Skeletal muscle tissue (tissue), 3 donors: ENCODE measurements at regions not wholly inside any gene's neighbourhood (a gene's known extent, or its start where the extent isn't known, plus 50 kb on each side); places are given as distances from the start of the nearest gene placed in this dataset.

Experiments
- H3K27ac ChIP-seq: one replicate; pipeline ENCODE4 v1.7.0; 2013; ENCODE audit warnings: mild to moderate bottlenecking, low read depth, low read length, inconsistent platforms
- H3K27me3 ChIP-seq, 3 donors: one replicate each; pipeline ENCODE4 v1.7.0; 2013; ENCODE audit warnings: low read length in 3 of 3; ENCODE audit not compliant: control insufficient read depth in 3 of 3, insufficient read depth in 3 of 3
- H3K36me3 ChIP-seq, 3 donors: one replicate each; pipeline ENCODE4 v1.7.0; 2013; ENCODE audit warnings: low read length in 3 of 3; ENCODE audit not compliant: control insufficient read depth in 3 of 3, insufficient read depth in 3 of 3
- H3K4me1 ChIP-seq, 3 donors: one replicate each; pipeline ENCODE4 v1.7.0; 2013; ENCODE audit warnings: low read length in 3 of 3, mild to moderate bottlenecking in 3 of 3; ENCODE audit not compliant: control insufficient read depth in 3 of 3, insufficient read depth in 3 of 3
- H3K4me3 ChIP-seq, 3 donors: one replicate each; pipeline ENCODE4 v1.7.0; 2013; ENCODE audit warnings: low read length in 3 of 3
- H3K9ac ChIP-seq, 3 donors: one replicate each; pipeline ENCODE4 v1.7.0; 2013; ENCODE audit warnings: low read length in 3 of 3, mild to moderate bottlenecking in 3 of 3, moderate library complexity in 2 of 3, low read depth in 1 of 3
- H3K9me3 ChIP-seq, 3 donors: one replicate each; pipeline ENCODE4 v1.7.0; 2013; ENCODE audit warnings: low read length in 3 of 3; ENCODE audit not compliant: control insufficient read depth in 3 of 3
- donor health status: Osteomylitis.

- H3K9ac ChIP-seq, result no peak overlapping the region
- no peak overlapping the region for H3K27ac ChIP-seq
- H3K4me3 ChIP-seq, result no peak overlapping the region
- no peaks in the 10 kb centered on the region for H3K36me3 ChIP-seq
- H3K4me1 ChIP-seq, result no peaks in the 10 kb centered on the region
- no peaks in the 10 kb centered on the region for H3K27me3 ChIP-seq
- no peaks in the 10 kb centered on the region for H3K9me3 ChIP-seq
Measured at GRCh38 chrX:46374371-46374770, 170.8 kb downstream of the ZNF674 start.

GRCh38 chrX:46367491-46367890 lies 177.7 kb downstream of the ZNF674 start:
- Histone ChIP-seq H3K9me3 (no peaks in the 10 kb centered on the region), H3K36me3 (no peaks in the 10 kb centered on the region), H3K27ac (no peak overlapping the region), H3K27me3 (no peaks in the 10 kb centered on the region), H3K4me1 (no peaks in the 10 kb centered on the region), H3K4me3 (no peak overlapping the region), H3K9ac (no peak overlapping the region)

- Histone ChIP-seq H3K27ac (no peak overlapping the region), H3K4me1 (no peaks in the 10 kb centered on the region), H3K4me3 (no peak overlapping the region), H3K27me3 (no peaks in the 10 kb centered on the region), H3K36me3 (no peaks in the 10 kb centered on the region), H3K9me3 (no peaks in the 10 kb centered on the region), H3K9ac (no peak overlapping the region)
Measured at GRCh38 chrX:46366381-46367207, 178.6 kb downstream of the ZNF674 start.

- H3K36me3 ChIP-seq, result no peaks in the 10 kb centered on the region
- H3K27me3 ChIP-seq, result peaks cover 0 to 4% (median 0%) of the 10 kb centered on the region in 3 donors
- no peak overlapping the region for H3K27ac ChIP-seq
- H3K9ac ChIP-seq, result no peak overlapping the region
- H3K9me3 ChIP-seq, result peaks cover 0 to 2% (median 0%) of the 10 kb centered on the region in 3 donors
- no peak overlapping the region for H3K4me3 ChIP-seq
- no peaks in the 10 kb centered on the region for H3K4me1 ChIP-seq
Measured at GRCh38 chrX:46354481-46354880, 190.7 kb downstream of the ZNF674 start.

- H3K27me3 ChIP-seq, result no peaks in the 10 kb centered on the region
- no peaks in the 10 kb centered on the region for H3K4me1 ChIP-seq
- H3K9me3 ChIP-seq, result no peaks in the 10 kb centered on the region
- H3K4me3 ChIP-seq, result no peak overlapping the region
- H3K36me3 ChIP-seq, result no peaks in the 10 kb centered on the region
- H3K27ac ChIP-seq, result no peak overlapping the region
- H3K9ac ChIP-seq, result no peak overlapping the region
Measured at GRCh38 chrX:46341767-46342322, 203.4 kb downstream of the ZNF674 start.

- Histone ChIP-seq H3K27me3 (no peaks in the 10 kb centered on the region), H3K27ac (no peak overlapping the region), H3K4me3 (no peak overlapping the region), H3K36me3 (no peaks in the 10 kb centered on the region), H3K9ac (no peak overlapping the region), H3K9me3 (no peaks in the 10 kb centered on the region), H3K4me1 (no peaks in the 10 kb centered on the region)
Measured at GRCh38 chrX:46340696-46341095, 204.5 kb downstream of the ZNF674 start.

GRCh38 chrX:46333550-46333949 lies 211.7 kb downstream of the ZNF674 start:
- Histone ChIP-seq H3K4me3 (no peak overlapping the region), H3K27me3 (peaks cover 0 to 10% (median 0%) of the 10 kb centered on the region in 3 donors), H3K4me1 (no peaks in the 10 kb centered on the region), H3K36me3 (no peaks in the 10 kb centered on the region), H3K27ac (no peak overlapping the region), H3K9me3 (peaks cover 0 to 2% (median 0%) of the 10 kb centered on the region in 3 donors), H3K9ac (no peak overlapping the region)

GRCh38 chrX:46330981-46331380 lies 214.2 kb downstream of the ZNF674 start:
- Histone ChIP-seq H3K27me3 (peaks cover 0 to 10% (median 0%) of the 10 kb centered on the region in 3 donors), H3K36me3 (no peaks in the 10 kb centered on the region), H3K9me3 (peaks cover 0 to 2% (median 0%) of the 10 kb centered on the region in 3 donors), H3K4me1 (no peaks in the 10 kb centered on the region), H3K9ac (no peak overlapping the region), H3K27ac (no peak overlapping the region), H3K4me3 (no peak overlapping the region)

- Histone ChIP-seq H3K9ac (no peak overlapping the region), H3K4me3 (no peak overlapping the region), H3K4me1 (no peaks in the 10 kb centered on the region), H3K27me3 (peaks cover 0 to 10% (median 0%) of the 10 kb centered on the region in 3 donors), H3K9me3 (peaks cover 0 to 2% (median 0%) of the 10 kb centered on the region in 3 donors), H3K27ac (no peak overlapping the region), H3K36me3 (no peaks in the 10 kb centered on the region)
Measured at GRCh38 chrX:46330513-46330912, 214.7 kb downstream of the ZNF674 start.

GRCh38 chrX:46328133-46328532 lies 217.1 kb downstream of the ZNF674 start:
- H3K4me1 ChIP-seq, result no peaks in the 10 kb centered on the region
- H3K9ac ChIP-seq, result no peak overlapping the region
- no peak overlapping the region for H3K4me3 ChIP-seq
- H3K27ac ChIP-seq, result no peak overlapping the region
- peaks cover 0 to 2% (median 0%) of the 10 kb centered on the region in 3 donors for H3K9me3 ChIP-seq
- H3K27me3 ChIP-seq, result peaks cover 0 to 10% (median 0%) of the 10 kb centered on the region in 3 donors
- H3K36me3 ChIP-seq, result no peaks in the 10 kb centered on the region
